GM12873 (cell line): ENCODE measurements at regions not wholly inside any gene's neighbourhood (a gene's known extent, or its start where the extent isn't known, plus 50 kb on each side); places are given as distances from the start of the nearest gene placed in this dataset.

Experiments
- TF ChIP-seq, protein P1 (sequence below): IDR thresholded peaks from 2 replicates; pipeline ENCODE4 v1.5.1; 2012; ENCODE audit warnings: low read depth, mild to moderate bottlenecking, moderate library complexity, low read length, control low read depth; ENCODE audit not compliant: insufficient read depth; ENCODE audit errors: missing control alignments

DNA sequence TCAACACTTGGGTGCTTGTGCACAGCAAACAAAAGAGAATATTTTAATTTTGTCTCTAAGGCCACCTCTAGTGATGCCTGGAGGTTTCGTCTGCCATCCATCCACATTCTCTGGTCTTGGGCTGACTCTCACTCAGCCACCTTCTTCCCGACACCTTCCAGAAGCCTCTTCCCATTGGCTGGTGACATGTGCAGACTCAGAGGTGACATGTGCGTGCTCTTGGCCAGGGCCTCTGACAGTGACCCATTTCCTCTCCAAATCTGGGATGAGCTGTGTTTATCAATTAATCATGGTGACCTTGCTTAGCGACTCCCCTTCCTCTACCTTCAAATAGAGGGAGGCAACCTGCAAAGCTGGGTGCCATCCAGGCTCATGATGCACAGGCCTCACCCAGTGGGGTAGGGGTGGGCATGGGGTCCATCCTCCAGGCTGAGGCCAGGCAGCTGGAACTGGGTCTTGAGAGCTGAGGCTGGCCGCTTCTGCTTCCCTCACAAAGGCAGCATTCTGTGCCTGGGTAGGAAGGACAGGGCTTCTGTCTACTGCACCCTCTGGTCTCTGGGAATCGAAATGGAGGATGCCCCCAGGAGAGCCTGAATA lies 91.8 kb downstream of the DHCR7 start:
- TF ChIP-seq, protein P1, sequence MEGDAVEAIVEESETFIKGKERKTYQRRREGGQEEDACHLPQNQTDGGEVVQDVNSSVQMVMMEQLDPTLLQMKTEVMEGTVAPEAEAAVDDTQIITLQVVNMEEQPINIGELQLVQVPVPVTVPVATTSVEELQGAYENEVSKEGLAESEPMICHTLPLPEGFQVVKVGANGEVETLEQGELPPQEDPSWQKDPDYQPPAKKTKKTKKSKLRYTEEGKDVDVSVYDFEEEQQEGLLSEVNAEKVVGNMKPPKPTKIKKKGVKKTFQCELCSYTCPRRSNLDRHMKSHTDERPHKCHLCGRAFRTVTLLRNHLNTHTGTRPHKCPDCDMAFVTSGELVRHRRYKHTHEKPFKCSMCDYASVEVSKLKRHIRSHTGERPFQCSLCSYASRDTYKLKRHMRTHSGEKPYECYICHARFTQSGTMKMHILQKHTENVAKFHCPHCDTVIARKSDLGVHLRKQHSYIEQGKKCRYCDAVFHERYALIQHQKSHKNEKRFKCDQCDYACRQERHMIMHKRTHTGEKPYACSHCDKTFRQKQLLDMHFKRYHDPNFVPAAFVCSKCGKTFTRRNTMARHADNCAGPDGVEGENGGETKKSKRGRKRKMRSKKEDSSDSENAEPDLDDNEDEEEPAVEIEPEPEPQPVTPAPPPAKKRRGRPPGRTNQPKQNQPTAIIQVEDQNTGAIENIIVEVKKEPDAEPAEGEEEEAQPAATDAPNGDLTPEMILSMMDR = no peak

- TF ChIP-seq, protein P1 = no peak
Measured at GRCh38 chr11:71355281-71355680, 92.9 kb downstream of the DHCR7 start.

GRCh38 chr11:71354394-71355105 lies 93.6 kb downstream of the DHCR7 start:
- TF ChIP-seq, protein P1 = no peak

- TF ChIP-seq, protein P1 = no peak
Measured at GRCh38 chr11:71352748-71353147, 95.4 kb downstream of the DHCR7 start.

GRCh38 chr11:71352226-71352625 lies 96.0 kb downstream of the DHCR7 start:
- TF ChIP-seq, protein P1 = no peak

- TF ChIP-seq, protein P1 = no peak
Measured at GRCh38 chr11:71349627-71350026, 97.2 kb upstream of the SHANK2 start.

- TF ChIP-seq, protein P1 = no peak
Measured at GRCh38 chr11:71343828-71344400, 91.5 kb upstream of the SHANK2 start.
